Duodenal mucosa (tissue), 2 donors: ENCODE measurements at regions not wholly inside any gene's neighbourhood (a gene's known extent, or its start where the extent isn't known, plus 50 kb on each side); places are given as distances from the start of the nearest gene placed in this dataset.

Source experiments
- H3K27ac ChIP-seq: one replicate; pipeline ENCODE4 v1.7.0; 2013; ENCODE audit warnings: low read depth, low read length
- H3K27me3 ChIP-seq, 2 donors: one replicate each; pipeline ENCODE4 v1.7.0; 2013; ENCODE audit warnings: low read length in 2 of 2, control low read depth in 1 of 2; ENCODE audit not compliant: insufficient read depth in 2 of 2, control insufficient read depth in 1 of 2
- H3K36me3 ChIP-seq, 2 donors: one replicate each; pipeline ENCODE4 v1.7.0; 2013; ENCODE audit warnings: low read length in 2 of 2, control low read depth in 1 of 2; ENCODE audit not compliant: insufficient read depth in 2 of 2, control insufficient read depth in 1 of 2
- H3K4me1 ChIP-seq, 2 donors: one replicate each; pipeline ENCODE4 v1.7.0; 2013; ENCODE audit warnings: low read length in 2 of 2, control low read depth in 1 of 2; ENCODE audit not compliant: insufficient read depth in 2 of 2, control insufficient read depth in 1 of 2
- H3K4me3 ChIP-seq, 2 donors: one replicate each; pipeline ENCODE4 v1.7.0; 2013; ENCODE audit warnings: low read length in 2 of 2, low read depth in 1 of 2
- H3K9ac ChIP-seq, 2 donors: one replicate each; pipeline ENCODE4 v1.7.0; 2013; ENCODE audit warnings: low read length in 2 of 2, low read depth in 1 of 2
- H3K9me3 ChIP-seq, 2 donors: one replicate each; pipeline ENCODE4 v1.7.0; 2013; ENCODE audit warnings: low read length in 2 of 2, control low read depth in 1 of 2; ENCODE audit not compliant: control insufficient read depth in 1 of 2

DNA sequence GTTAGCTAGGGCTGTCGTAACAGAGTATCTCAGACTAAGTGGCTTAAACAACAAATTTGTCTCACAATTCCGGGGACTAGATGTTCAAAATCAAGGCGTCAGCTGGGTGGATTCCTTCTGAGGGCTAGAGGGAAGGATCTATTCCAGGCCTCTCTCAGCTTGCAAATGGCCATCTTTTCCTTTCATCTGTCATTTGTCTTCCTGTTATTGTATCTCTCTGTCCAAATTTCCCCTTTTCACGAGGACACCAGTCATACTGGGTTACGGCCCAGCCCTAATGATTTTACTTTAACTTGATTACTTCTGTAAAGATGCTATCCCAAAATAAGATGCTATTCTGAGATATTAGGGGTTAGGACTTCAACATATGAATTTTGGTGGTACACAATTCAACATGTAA, 119.0 kb upstream of the CPSF6 start:
- Histone ChIP-seq H3K9me3 (no peaks in the 10 kb centered on the region), H3K4me3 (no peak overlapping the region), H3K9ac (no peak overlapping the region), H3K27ac (no peak overlapping the region), H3K27me3 (no peaks in the 10 kb centered on the region), H3K4me1 (peaks cover 0 to 17% of the 10 kb centered on the region in 2 donors), H3K36me3 (no peaks in the 10 kb centered on the region)

DNA sequence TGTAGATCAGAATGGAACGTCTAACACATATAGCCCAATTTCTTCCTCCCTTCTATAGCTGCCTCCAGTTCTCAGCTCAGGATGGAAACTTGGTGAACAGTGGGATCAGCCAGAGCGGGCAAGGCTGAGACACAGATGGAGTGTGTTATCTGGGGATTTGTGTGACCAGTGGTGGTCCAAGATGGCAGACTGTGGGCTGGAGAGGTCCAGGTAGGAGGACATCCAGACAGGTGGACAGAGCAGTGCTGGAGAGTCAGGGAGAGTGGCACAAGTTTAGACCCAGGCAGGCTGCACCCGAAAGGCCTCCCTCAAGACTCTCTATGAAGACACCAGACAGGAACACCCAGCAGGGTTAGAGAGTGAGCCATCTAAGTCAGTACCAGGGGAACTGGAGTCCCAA, 116.1 kb upstream of the CPSF6 start:
- no peaks in the 10 kb centered on the region for H3K27me3 ChIP-seq
- H3K36me3 ChIP-seq, result no peaks in the 10 kb centered on the region
- no peak overlapping the region for H3K9ac ChIP-seq
- no peak overlapping the region for H3K4me3 ChIP-seq
- H3K4me1 ChIP-seq, result peaks cover 0 to 17% of the 10 kb centered on the region in 2 donors
- H3K27ac ChIP-seq, result no peak overlapping the region
- H3K9me3 ChIP-seq, result no peaks in the 10 kb centered on the region

DNA sequence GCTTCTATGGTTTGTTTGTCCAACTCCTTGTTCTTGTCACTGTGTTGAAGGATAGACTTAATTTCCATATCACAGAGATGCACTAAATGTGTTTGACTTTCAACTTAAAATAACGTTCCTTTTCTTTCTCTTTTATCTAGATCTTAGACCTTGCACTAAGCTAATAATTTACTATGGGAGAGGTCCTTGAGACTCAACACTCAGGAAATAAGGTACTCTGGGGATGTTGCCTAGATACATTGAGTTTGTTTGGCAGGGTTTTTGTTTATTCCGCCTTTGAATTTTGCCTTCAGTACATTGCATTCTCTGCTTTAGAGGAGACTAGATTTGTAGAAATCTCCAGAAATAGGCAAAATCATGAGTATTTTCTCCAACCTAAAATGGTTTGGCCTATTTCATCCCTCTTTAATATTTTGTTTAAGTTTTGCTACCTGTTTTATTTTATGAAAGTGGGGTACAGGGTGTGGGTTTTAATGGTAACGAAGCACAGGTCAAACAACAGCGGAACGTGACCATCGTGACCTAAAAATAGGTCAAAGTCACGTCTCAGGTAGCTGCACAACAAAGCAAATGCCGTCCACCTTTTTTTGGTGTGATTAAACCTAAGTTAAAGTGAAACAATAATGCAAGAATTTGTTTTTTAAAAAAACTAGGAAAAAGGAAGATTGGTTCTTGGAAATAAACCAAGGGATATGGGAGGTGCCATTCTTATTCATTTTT, 115.3 kb upstream of the CPSF6 start:
- Histone ChIP-seq H3K4me1 (peaks cover 0 to 17% of the 10 kb centered on the region in 2 donors), H3K27me3 (no peaks in the 10 kb centered on the region), H3K4me3 (peak overlapping the region in 1 of 2 donors; percentile 8), H3K36me3 (no peaks in the 10 kb centered on the region), H3K9ac (no peak overlapping the region), H3K9me3 (no peaks in the 10 kb centered on the region), H3K27ac (no peak overlapping the region)

DNA sequence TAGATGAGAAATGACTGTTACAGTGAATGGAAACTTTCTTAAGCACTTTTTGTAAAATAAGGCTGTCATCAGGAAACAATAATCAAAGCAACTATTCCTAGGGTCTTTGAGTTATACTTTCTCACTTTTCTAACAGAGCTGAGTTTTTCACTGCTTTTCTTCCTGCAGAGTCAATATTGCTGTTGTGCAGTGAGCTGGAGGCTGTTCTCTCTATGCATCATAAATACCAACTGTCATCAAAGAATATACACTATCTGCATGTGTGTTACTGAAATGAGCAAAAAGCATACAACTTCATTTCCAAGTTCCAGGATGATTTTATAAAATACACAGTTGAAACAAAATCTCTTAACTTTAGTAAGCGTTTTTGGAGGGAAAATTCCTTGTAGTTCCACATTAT, 110.4 kb upstream of the CPSF6 start:
- Histone ChIP-seq H3K36me3 (no peaks in the 10 kb centered on the region), H3K9me3 (no peaks in the 10 kb centered on the region), H3K9ac (no peak overlapping the region), H3K27ac (no peak overlapping the region), H3K4me3 (no peak overlapping the region), H3K4me1 (peaks cover 0 to 11% of the 10 kb centered on the region in 2 donors), H3K27me3 (no peaks in the 10 kb centered on the region)

DNA sequence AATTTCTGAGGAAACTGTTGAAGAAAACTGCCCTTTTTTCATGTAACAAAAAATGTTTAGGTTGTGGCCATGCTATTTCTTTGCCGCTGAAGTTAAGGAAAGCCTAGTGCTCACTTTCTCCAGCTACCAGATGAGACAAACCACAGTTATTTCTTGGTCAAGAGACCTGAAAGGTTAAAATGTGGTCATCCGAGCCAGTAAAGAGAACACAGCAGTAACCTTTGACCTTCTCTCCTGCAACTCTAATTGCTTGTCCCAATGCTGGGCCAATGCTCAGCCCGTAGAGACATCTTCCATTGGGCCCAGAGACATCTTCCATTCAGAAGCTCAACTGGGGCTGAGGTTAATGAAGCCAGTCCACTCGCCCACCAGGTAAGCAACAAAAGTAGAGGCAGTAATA, 109.8 kb upstream of the CPSF6 start:
- Histone ChIP-seq H3K9me3 (no peaks in the 10 kb centered on the region), H3K36me3 (no peaks in the 10 kb centered on the region), H3K4me1 (peaks cover 0 to 6% of the 10 kb centered on the region in 2 donors), H3K27me3 (no peaks in the 10 kb centered on the region), H3K27ac (no peak overlapping the region), H3K9ac (no peak overlapping the region), H3K4me3 (no peak overlapping the region)

DNA sequence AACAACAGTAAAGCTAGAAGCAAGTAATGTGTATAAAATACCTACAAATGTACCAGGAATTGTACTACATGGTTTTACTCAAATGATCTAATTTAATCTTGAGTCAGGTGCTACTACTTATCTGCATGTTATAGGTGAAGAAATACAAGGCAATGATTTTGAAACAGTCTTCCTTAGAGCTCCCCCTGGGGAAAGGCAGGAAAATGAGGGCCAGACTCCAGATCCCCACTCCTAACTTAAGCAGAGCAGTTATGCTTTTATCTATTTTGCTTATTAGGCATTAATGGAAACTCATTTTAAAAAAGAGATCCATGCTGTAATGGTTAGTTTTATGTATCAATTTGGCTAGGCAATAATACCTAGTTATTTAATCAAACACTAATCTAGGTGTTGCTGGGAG, 109.3 kb upstream of the CPSF6 start:
- Histone ChIP-seq H3K27ac (no peak overlapping the region), H3K4me1 (peaks cover 0 to under 1% of the 10 kb centered on the region in 2 donors), H3K27me3 (no peaks in the 10 kb centered on the region), H3K4me3 (no peak overlapping the region), H3K36me3 (no peaks in the 10 kb centered on the region), H3K9me3 (no peaks in the 10 kb centered on the region), H3K9ac (no peak overlapping the region)

DNA sequence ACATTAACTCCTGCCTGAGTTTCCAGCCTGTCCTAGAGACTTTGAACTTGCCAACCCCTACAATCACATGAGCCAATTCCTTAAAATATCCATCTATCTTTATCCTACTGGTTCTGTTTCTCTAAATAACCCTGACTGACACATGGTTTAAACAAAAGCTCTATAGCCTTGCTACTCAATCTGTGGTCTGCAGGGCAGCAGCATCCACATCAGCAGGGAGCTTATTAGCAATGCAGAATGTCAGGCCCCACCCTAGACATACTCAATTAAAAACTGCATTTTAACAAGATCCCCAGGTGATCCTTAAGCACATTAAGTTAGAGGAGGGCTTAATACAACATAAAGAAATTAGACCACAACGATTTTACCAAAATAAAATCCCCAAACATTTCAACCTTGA, 108.3 kb upstream of the CPSF6 start:
- no peak overlapping the region for H3K27ac ChIP-seq
- no peaks in the 10 kb centered on the region for H3K27me3 ChIP-seq
- H3K36me3 ChIP-seq, result no peaks in the 10 kb centered on the region
- H3K4me1 ChIP-seq, result no peaks in the 10 kb centered on the region
- no peak overlapping the region for H3K4me3 ChIP-seq
- H3K9me3 ChIP-seq, result no peaks in the 10 kb centered on the region
- no peak overlapping the region for H3K9ac ChIP-seq

DNA sequence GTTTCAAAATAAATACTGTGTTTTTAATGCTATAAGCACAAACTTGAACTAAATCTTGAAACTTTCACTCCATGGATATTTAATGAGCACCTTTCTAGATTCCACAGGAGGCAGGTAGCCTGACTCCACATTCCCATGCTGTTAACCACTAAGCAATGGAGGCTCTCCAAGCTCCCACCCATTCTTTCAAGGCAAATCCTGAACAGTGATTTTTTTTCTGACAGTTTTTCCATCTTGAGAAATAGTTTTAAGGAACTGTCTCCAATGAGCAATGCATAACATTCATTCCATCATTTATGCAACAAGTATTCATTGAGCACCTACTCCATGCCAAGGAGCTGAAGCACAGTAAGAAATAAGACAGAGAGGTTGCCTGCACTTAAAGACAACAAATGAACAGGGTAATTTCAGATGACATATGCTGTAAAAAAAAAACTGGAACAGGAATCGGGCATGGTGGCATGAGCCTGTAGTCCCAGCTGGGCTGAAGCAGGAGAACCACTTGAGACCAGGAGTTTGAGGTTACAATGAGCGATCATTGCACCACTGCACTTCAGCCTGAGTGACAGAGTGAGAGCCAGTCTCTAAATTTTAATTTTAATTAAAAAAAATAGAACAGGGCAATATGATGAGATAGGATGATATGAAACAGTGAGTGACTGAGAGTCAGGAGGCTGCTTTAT, 102.3 kb upstream of the CPSF6 start:
- Histone ChIP-seq H3K36me3 (no peaks in the 10 kb centered on the region), H3K9me3 (peaks cover 10 to 15% of the 10 kb centered on the region in 2 donors), H3K9ac (no peak overlapping the region), H3K27ac (no peak overlapping the region), H3K27me3 (no peaks in the 10 kb centered on the region), H3K4me1 (no peaks in the 10 kb centered on the region), H3K4me3 (no peak overlapping the region)

DNA sequence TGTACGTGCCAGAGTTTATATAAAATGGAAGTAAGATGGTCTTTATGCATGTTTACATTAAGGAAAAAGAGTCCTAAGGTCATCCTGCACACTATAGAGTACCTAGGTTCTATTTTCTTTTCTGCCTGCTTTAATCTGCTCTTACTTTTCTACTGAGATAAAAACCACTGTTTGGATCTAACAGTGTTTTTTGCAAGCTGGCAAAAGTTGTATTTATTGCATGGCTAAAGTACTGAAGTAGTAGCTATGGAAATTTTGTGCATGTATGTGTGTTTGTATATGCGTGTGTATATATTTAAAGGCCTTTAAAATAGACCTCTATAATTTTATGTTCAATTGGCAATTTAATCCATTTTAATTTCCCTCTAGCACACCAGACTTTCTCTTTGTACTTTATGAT, 98.3 kb upstream of the CPSF6 start:
- H3K4me3 ChIP-seq, result no peak overlapping the region
- no peaks in the 10 kb centered on the region for H3K36me3 ChIP-seq
- no peaks in the 10 kb centered on the region for H3K27me3 ChIP-seq
- H3K9me3 ChIP-seq, result peaks cover 10 to 15% of the 10 kb centered on the region in 2 donors
- no peak overlapping the region for H3K27ac ChIP-seq
- no peaks in the 10 kb centered on the region for H3K4me1 ChIP-seq
- H3K9ac ChIP-seq, result no peak overlapping the region

DNA sequence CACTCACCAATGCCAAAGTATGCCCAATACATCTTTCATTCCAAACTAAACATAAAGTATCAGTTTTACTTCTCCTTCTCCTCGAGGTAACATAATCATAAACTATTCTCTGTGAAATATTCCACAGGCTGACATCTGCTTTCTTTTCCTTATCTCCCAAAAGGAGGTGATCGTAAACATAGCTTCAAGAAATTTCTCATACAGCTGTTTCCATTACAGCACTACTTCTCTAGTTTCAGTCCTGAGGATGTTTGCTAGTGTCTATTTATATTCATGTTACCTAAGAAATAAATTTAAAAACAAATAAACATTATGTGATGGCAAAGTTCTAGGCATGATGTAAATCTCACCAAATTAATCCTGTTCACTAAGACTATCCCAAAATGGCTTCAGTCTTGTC, 90.1 kb upstream of the CPSF6 start:
- no peak overlapping the region for H3K4me3 ChIP-seq
- H3K27me3 ChIP-seq, result no peaks in the 10 kb centered on the region
- H3K4me1 ChIP-seq, result peaks cover 16 to 35% of the 10 kb centered on the region in 2 donors
- no peak overlapping the region for H3K9ac ChIP-seq
- no peaks in the 10 kb centered on the region for H3K36me3 ChIP-seq
- no peak overlapping the region for H3K27ac ChIP-seq
- no peaks in the 10 kb centered on the region for H3K9me3 ChIP-seq
